IMR-90 (cell line): ENCODE measurements at regions not wholly inside any gene's neighbourhood (a gene's known extent, or its start where the extent isn't known, plus 50 kb on each side); places are given as distances from the start of the nearest gene placed in this dataset.

ENCODE experiments used
- ATAC-seq: fragments of 200-7000 bp; cut with Tn5 transposase; 2 replicates; pipeline ENCODE4 v1.9.1; 2020; ENCODE audit warnings: low read depth, mild to moderate bottlenecking, moderate library complexity
- BruUV-seq: library from RNA; stranded (reverse); fragments of 400-500 nt; replicated peaks from 2 replicates; lab custom pipeline; 2021; lab: Mats Ljungman, UMichigan
- CTCF ChIA-PET: fragments of 300-600 bp; formaldehyde crosslinking; extraction: SDS; loops from one replicate; lab custom pipeline; 2021; ENCODE audit warnings: antibody characterized with exemption; lab: Yijun Ruan, JAX
- POLR2A ChIA-PET: fragments of 300-600 bp; sonication (Branson Sonifier 250); formaldehyde crosslinking; loops from one replicate; lab custom pipeline; 2022; ENCODE audit warnings: antibody characterized with exemption; ENCODE audit not compliant: unreplicated experiment; lab: Charles Lee
- DNase-seq: peaks from one replicate; pipeline ENCODE4 v3.0.0; 2013
- H2AFZ ChIP-seq: replicated peaks from 2 replicates; pipeline ENCODE3; 2013; ENCODE audit warnings: low read length, mild to moderate bottlenecking; ENCODE audit not compliant: poor library complexity
- H2AK5ac ChIP-seq: 2 replicates; pipeline ENCODE4 v1.6.1; 2013; ENCODE audit warnings: low read depth, low read length, inconsistent platforms
- H2AK9ac ChIP-seq: replicated peaks from 2 replicates; pipeline ENCODE3; 2013; ENCODE audit warnings: mild to moderate bottlenecking, low read depth, low read length, moderate library complexity; ENCODE audit not compliant: poor library complexity
- H2BK120ac ChIP-seq: 2 replicates; pipeline ENCODE4 v1.6.1; 2013; ENCODE audit warnings: low read depth, low read length, inconsistent platforms
- H2BK15ac ChIP-seq: 3 replicates; pipeline ENCODE4 v1.6.1; 2013; ENCODE audit warnings: low read depth, low read length, inconsistent platforms
- H2BK20ac ChIP-seq: 2 replicates; pipeline ENCODE4 v1.6.1; 2013; ENCODE audit warnings: low read depth, mild to moderate bottlenecking, inconsistent platforms, low read length, moderate library complexity
- H2BK5ac ChIP-seq: 2 replicates; pipeline ENCODE4 v1.6.1; 2013; ENCODE audit warnings: mild to moderate bottlenecking, low read depth, low read length, inconsistent platforms; ENCODE audit not compliant: poor library complexity, severe bottlenecking
- H3K14ac ChIP-seq: replicated peaks from 2 replicates; pipeline ENCODE4 v1.6.1; 2013; ENCODE audit warnings: low read depth, low read length, inconsistent platforms
- H3K18ac ChIP-seq: 2 replicates; pipeline ENCODE4 v1.6.1; 2013; ENCODE audit warnings: low read depth, low read length, control low read depth
- H3K23ac ChIP-seq: 2 replicates; pipeline ENCODE4 v1.6.1; 2013; ENCODE audit warnings: low read depth, low read length, inconsistent platforms
- H3K27ac ChIP-seq: 2 replicates; pipeline ENCODE4 v1.5.1; 2013; ENCODE audit warnings: mild to moderate bottlenecking, control low read depth, low read length; ENCODE audit not compliant: insufficient read depth
- H3K27me3 ChIP-seq: 2 replicates; pipeline ENCODE4 v1.6.1; 2013; ENCODE audit warnings: low read length; ENCODE audit not compliant: control insufficient read depth, insufficient read depth
- H3K36me3 ChIP-seq: 2 replicates; pipeline ENCODE4 v1.6.1; 2013; ENCODE audit warnings: low read length, mixed read lengths; ENCODE audit not compliant: control insufficient read depth, insufficient read depth
- H3K4ac ChIP-seq: 2 replicates; pipeline ENCODE4 v1.6.1; 2013; ENCODE audit warnings: low read depth, low read length, inconsistent platforms
- H3K4me1 ChIP-seq: 2 replicates; pipeline ENCODE4 v1.6.1; 2013; ENCODE audit warnings: low read length, mixed read lengths; ENCODE audit not compliant: control insufficient read depth, insufficient read depth
- H3K4me2 ChIP-seq: 2 replicates; pipeline ENCODE4 v1.6.1; 2013; ENCODE audit warnings: low read depth, mild to moderate bottlenecking, control low read depth, low read length, moderate library complexity
- H3K4me3 ChIP-seq: 2 replicates; pipeline ENCODE4 v1.5.1; 2013; ENCODE audit warnings: low read depth, mild to moderate bottlenecking, control low read depth, low read length, moderate library complexity; ENCODE audit not compliant: insufficient read depth
- H3K56ac ChIP-seq: 2 replicates; pipeline ENCODE4 v1.6.1; 2013; ENCODE audit warnings: low read length, inconsistent platforms; ENCODE audit not compliant: insufficient read depth; ENCODE audit errors: extremely low read depth
- H3K79me1 ChIP-seq, 2 experiments: 2 replicates each; pipeline ENCODE4 v1.6.1; 2013; ENCODE audit warnings: low read length in 2 of 2, inconsistent platforms in 1 of 2, low read depth in 1 of 2
- H3K9ac ChIP-seq: 2 replicates; pipeline ENCODE4 v1.6.1; 2013; ENCODE audit warnings: low read depth, low read length, control low read depth
- H3K9me1 ChIP-seq: 2 replicates; pipeline ENCODE4 v1.6.1; 2013; ENCODE audit warnings: low read length, inconsistent platforms; ENCODE audit not compliant: insufficient read depth
- H3K9me3 ChIP-seq: 2 replicates; pipeline ENCODE4 v1.6.1; 2013; ENCODE audit warnings: low read length; ENCODE audit not compliant: control insufficient read depth, insufficient read depth
- H4K20me1 ChIP-seq: 2 replicates; pipeline ENCODE4 v1.6.1; 2013; ENCODE audit warnings: low read length, inconsistent platforms; ENCODE audit not compliant: insufficient read depth
- H4K5ac ChIP-seq: 2 replicates; pipeline ENCODE4 v1.6.1; 2013; ENCODE audit warnings: mild to moderate bottlenecking, low read depth, low read length, control low read depth
- H4K8ac ChIP-seq, 2 experiments: 2 replicates each; pipeline ENCODE4 v1.6.1; 2013; ENCODE audit warnings: low read depth in 2 of 2, low read length in 2 of 2, control low read depth in 1 of 2, inconsistent platforms in 1 of 2
- H4K91ac ChIP-seq: 2 replicates; pipeline ENCODE4 v1.6.1; 2013; ENCODE audit warnings: low read depth, low read length, inconsistent platforms; ENCODE audit not compliant: insufficient read depth
- CHD1 ChIP-seq: IDR thresholded peaks from 2 replicates; pipeline ENCODE4 v1.6.1; 2012; ENCODE audit warnings: low read depth, low read length, improper control_type of control experiment
- FOS ChIP-seq: fragments of 150-350 bp; IDR thresholded peaks from 2 replicates; pipeline ENCODE4 v1.6.1; 2016; ENCODE audit warnings: low read depth, low read length
- MAFK ChIP-seq: IDR thresholded peaks from 2 replicates; pipeline ENCODE4 v1.6.1; 2012; ENCODE audit warnings: low read depth, low read length, improper control_type of control experiment
- MAZ ChIP-seq: IDR thresholded peaks from 2 replicates; pipeline ENCODE4 v1.6.1; 2012; ENCODE audit warnings: low read depth, mild to moderate bottlenecking, low read length, improper control_type of control experiment, moderate library complexity, borderline replicate concordance
- NFE2L2 ChIP-seq: fragments of 150-350 bp; IDR thresholded peaks from 2 replicates; pipeline ENCODE4 v1.6.1; 2016; ENCODE audit warnings: low read depth, mild to moderate bottlenecking, low read length
- POLR2A ChIP-seq: IDR thresholded peaks from 2 replicates; pipeline ENCODE4 v1.6.1; 2012; ENCODE audit warnings: mild to moderate bottlenecking, low read depth, low read length
- RAD21 ChIP-seq: IDR thresholded peaks from 2 replicates; pipeline ENCODE4 v1.6.1; 2012; ENCODE audit warnings: low read length, improper control_type of control experiment
- SMC3 ChIP-seq: fragments of 150-350 bp; IDR thresholded peaks from 2 replicates; pipeline ENCODE4 v1.6.1; 2016; ENCODE audit warnings: low read depth, mild to moderate bottlenecking, antibody characterized with exemption, low read length, moderate library complexity
- WGBS, 2 experiments: methylation state at CpG; one replicate each; pipeline versions ENCODE4 v1.1.5 to v1.1.7; 2013; ENCODE audit warnings: missing lambda C conversion rate in 2 of 2; ENCODE audit not compliant: insufficient read length in 1 of 2; ENCODE audit errors: extremely low coverage in 2 of 2; 5-methylcytosine and 5-hydroxymethylcytosine counted together
- dilution Hi-C: fragments of 300-500 bp; cut with HindIII; formaldehyde crosslinking; loops from one replicate; pipeline ENCODE4 v1.14.3; 2018; ENCODE audit warnings: low sequenced_read_pairs; ENCODE audit not compliant: unreplicated experiment
- in situ Hi-C: fragments of 300-500 bp; cut with MboI; formaldehyde crosslinking; loops from 3 replicates; pipeline ENCODE4 v1.14.3; 2019; ENCODE audit warnings: low sequenced_read_pairs, inconsistent platforms, mixed read lengths
- intact Hi-C: fragments of 100-400 bp; cut with micrococcal nuclease; formaldehyde crosslinking; loops from 2 replicates; pipeline ENCODE4 v1.10.0; 2022
- TF ChIP-seq, protein P1 (sequence below): fragments of 150-350 bp; IDR thresholded peaks from 2 replicates; pipeline ENCODE4 v1.6.1; 2017; ENCODE audit warnings: mild to moderate bottlenecking, antibody characterized with exemption, low read length, low read depth
- TF ChIP-seq, protein P2 (sequence below): conservative IDR thresholded peaks from 2 replicates; pipeline ENCODE4 v1.5.1; 2012; ENCODE audit warnings: mild to moderate bottlenecking, low read depth, low read length, improper control_type of control experiment

DNA sequence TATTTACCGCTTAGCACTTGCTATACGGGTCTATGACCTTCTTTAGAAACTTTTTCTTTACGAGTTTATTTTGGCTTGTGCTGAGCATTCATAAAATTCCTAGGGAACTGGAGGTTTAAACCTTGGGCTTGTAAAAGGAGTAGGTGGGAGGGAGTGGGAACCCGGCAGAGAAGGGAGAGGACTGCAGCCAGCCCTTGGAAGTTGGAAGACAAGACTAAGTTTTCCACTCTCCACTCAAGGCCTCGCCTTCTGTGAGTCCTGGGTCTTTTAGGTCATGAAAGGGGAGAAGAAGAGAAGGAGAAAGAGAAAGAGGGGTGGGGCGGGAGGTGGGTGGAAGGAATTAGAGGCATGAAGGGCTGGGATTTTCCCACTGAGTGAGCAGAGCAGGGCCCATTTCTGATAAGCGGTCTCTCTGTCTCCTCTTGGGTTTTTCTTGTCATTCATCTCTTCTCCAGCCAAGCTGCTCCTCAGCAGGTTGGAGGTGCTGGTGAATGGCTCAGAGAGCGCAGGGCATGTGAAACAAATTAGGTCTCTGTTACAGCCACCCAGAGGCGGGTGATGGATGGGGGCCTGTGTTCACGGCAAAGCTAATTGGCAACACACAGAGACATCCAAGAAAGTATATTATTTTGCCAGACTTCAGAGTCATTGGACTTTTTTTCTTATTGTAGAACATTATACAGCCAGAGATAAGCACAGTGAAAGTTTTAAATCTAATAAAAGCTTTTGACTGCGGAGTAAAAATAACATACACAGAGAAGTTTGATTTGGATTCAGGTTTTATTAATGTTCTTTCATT lies 247.3 kb downstream of the FOXD2 start:
- Histone ChIP-seq H3K14ac (no peak overlapping the region), H4K91ac (no peak overlapping the region), H3K27ac (no peak overlapping the region), H2BK20ac (no peak overlapping the region), H2BK5ac (no peak overlapping the region), H4K5ac (no peak overlapping the region), H4K20me1 (no peaks in the 10 kb centered on the region), H2AFZ (no peak overlapping the region), H3K18ac (no peak overlapping the region), H3K9ac (no peak overlapping the region), H2BK15ac (no peak overlapping the region), H3K79me1 (no peaks in the 10 kb centered on the region), H3K4ac (no peak overlapping the region), H2BK120ac (no peak overlapping the region), H3K23ac (no peak overlapping the region), H3K27me3 (no peaks in the 10 kb centered on the region; the same call in 1 of the 2 replicates), H3K9me1 (no peaks in the 10 kb centered on the region), H4K8ac (no peak overlapping the region), H3K9me3 (no peaks in the 10 kb centered on the region), H3K36me3 (no peaks in the 10 kb centered on the region), H3K4me3 (no peak overlapping the region), H2AK5ac (no peak overlapping the region), H3K4me1 (no peaks in the 10 kb centered on the region), H3K56ac (no peak overlapping the region), H2AK9ac (no peak overlapping the region), H3K4me2 (no peak overlapping the region)
- in situ Hi-C loops (no loop called here), intact Hi-C loops (no loop called here), dilution Hi-C loops (no loop called here)
- TF ChIP-seq NFE2L2 (no peak), RAD21 (no peak), SMC3 (no peak), POLR2A (no peak), MAFK (no peak), FOS (no peak), MAZ (no peak), CHD1 (no peak)
- TF ChIP-seq, protein P1, sequence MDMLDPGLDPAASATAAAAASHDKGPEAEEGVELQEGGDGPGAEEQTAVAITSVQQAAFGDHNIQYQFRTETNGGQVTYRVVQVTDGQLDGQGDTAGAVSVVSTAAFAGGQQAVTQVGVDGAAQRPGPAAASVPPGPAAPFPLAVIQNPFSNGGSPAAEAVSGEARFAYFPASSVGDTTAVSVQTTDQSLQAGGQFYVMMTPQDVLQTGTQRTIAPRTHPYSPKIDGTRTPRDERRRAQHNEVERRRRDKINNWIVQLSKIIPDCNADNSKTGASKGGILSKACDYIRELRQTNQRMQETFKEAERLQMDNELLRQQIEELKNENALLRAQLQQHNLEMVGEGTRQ: no peak
- TF ChIP-seq, protein P2, sequence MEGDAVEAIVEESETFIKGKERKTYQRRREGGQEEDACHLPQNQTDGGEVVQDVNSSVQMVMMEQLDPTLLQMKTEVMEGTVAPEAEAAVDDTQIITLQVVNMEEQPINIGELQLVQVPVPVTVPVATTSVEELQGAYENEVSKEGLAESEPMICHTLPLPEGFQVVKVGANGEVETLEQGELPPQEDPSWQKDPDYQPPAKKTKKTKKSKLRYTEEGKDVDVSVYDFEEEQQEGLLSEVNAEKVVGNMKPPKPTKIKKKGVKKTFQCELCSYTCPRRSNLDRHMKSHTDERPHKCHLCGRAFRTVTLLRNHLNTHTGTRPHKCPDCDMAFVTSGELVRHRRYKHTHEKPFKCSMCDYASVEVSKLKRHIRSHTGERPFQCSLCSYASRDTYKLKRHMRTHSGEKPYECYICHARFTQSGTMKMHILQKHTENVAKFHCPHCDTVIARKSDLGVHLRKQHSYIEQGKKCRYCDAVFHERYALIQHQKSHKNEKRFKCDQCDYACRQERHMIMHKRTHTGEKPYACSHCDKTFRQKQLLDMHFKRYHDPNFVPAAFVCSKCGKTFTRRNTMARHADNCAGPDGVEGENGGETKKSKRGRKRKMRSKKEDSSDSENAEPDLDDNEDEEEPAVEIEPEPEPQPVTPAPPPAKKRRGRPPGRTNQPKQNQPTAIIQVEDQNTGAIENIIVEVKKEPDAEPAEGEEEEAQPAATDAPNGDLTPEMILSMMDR: no peak
- no peak for ATAC-seq
- ChIA-PET CTCF (interaction anchor here (1.2 kb wide), 1 partner anchor 25 kb away, joined by 4 read pairs; no protein-coding TSS in a partner anchor), POLR2A (no interaction called here)
- BruUV-seq: no TSS peak
- DNase-seq: no peak
- WGBS, 2 experiments: 100% methylated on average over 1 of the region's 11 CpGs; no CpG with 5 or more reads in 1 of the 2 experiments
